ENCODE measurements at regions not wholly inside any gene's neighbourhood (a gene's known extent, or its start where the extent isn't known, plus 50 kb on each side); places are given as distances from the start of the nearest gene placed in this dataset.

DNA sequence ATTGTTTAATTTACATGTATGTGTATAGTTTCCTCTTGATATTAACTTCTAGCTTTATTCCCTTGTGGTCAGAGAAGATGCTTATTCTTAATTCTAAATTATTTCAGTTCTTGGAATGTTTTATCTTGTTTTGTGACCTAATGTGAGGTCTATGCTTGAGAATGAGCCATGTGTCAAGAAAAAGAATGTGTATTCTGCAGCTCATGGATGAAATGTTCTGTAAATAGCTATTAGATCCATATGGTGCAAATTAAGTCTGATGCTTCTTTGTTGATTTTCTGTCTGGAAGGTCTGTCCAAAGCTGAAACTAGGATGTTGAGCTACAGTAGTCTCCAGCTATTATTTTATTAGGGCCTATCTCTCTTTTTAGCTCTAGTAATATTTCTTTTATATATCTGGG is 187.3 kb upstream of the RASGEF1B start:
- TF ChIP-seq EZH2 (IDR thresholded peaks at IDR 0.05; ENCODE audit: low read length) (no peak), CTCF (optimal IDR thresholded peaks at IDR 0.05 in 1 of 3, IDR thresholded peaks at IDR 0.05 in 1 of 3, conservative IDR thresholded peaks at IDR 0.05 in 1 of 3; ENCODE audit: extremely low read depth in 1 of 3, insufficient read depth in 2 of 3, low read length in 3 of 3) (no peak)

Data from keratinocyte (primary cell).